ENCODE measurements at regions not wholly inside any gene's neighbourhood (a gene's known extent, or its start where the extent isn't known, plus 50 kb on each side); places are given as distances from the start of the nearest gene placed in this dataset.

- Histone ChIP-seq H3K4me3 (ENCODE audit: extremely low read depth, insufficient read depth, low read length, poor library complexity, severe bottlenecking) (no peak overlapping the region), H3K9me3 (ENCODE audit: control insufficient read depth, low read length) (no peaks in the 10 kb centered on the region), H3K4me1 (ENCODE audit: control insufficient read depth, insufficient read depth, low read length, poor library complexity, severe bottlenecking) (peaks cover 4% of the 10 kb centered on the region), H3K27ac (ENCODE audit: low read depth, low read length, severe bottlenecking) (no peak overlapping the region), H3K36me3 (ENCODE audit: control insufficient read depth, insufficient read depth, low read length) (no peaks in the 10 kb centered on the region)
- WGBS, 2 experiments (ENCODE audit: insufficient coverage in 2 of 2): 75 to 100% methylated on average over 1 to 2 of the region's 4 CpGs
Measured at GRCh38 chr1:61004262-61005003, 77.9 kb upstream of the NFIA start.

DNA sequence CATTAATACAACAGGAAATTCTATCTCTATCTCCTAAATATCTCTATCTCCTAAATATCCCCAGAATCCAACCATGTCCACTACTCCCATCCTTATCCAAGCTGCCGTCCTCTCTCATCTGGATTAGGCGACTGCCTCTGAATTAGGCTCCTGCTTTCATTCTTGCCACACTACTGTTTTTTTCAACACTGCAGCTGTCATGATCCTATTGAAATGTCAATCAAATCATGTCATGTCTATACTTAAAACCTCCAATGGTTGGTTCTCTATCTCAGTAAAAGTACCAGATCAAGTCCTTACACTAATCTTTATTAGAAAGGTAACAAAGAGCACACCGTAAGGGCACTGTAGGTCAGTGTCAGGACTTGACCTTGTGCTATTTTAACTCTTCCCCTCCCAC lies 82.0 kb upstream of the NFIA start:
- WGBS, 2 experiments (ENCODE audit: insufficient coverage in 2 of 2): 84 to 96% methylated on average over 3 of the region's 3 CpGs
- no peak overlapping the region for H3K27ac ChIP-seq (ENCODE audit: low read depth, low read length, severe bottlenecking)

GRCh38 chr1:60998786-60999185 lies 83.6 kb upstream of the NFIA start:
- Histone ChIP-seq H3K36me3 (ENCODE audit: control insufficient read depth, insufficient read depth, low read length) (no peaks in the 10 kb centered on the region), H3K9me3 (ENCODE audit: control insufficient read depth, low read length) (no peaks in the 10 kb centered on the region), H3K4me3 (ENCODE audit: extremely low read depth, insufficient read depth, low read length, poor library complexity, severe bottlenecking) (no peak overlapping the region), H3K27ac (ENCODE audit: low read depth, low read length, severe bottlenecking) (no peak overlapping the region), H3K4me1 (ENCODE audit: control insufficient read depth, insufficient read depth, low read length, poor library complexity, severe bottlenecking) (no peaks in the 10 kb centered on the region)
- 81 to 88% methylated on average over 4 to 5 of the region's 5 CpGs for WGBS, 2 experiments (ENCODE audit: insufficient coverage in 2 of 2)

More for the DNA sequence above, 82.0 kb upstream of the NFIA start:
- H3K4me3 ChIP-seq (ENCODE audit: extremely low read depth, insufficient read depth, low read length, poor library complexity, severe bottlenecking): no peak overlapping the region
- no peaks in the 10 kb centered on the region for H3K4me1 ChIP-seq (ENCODE audit: control insufficient read depth, insufficient read depth, low read length, poor library complexity, severe bottlenecking)
- no peaks in the 10 kb centered on the region for H3K36me3 ChIP-seq (ENCODE audit: control insufficient read depth, insufficient read depth, low read length)
- no peaks in the 10 kb centered on the region for H3K9me3 ChIP-seq (ENCODE audit: control insufficient read depth, low read length)

GRCh38 chr1:60994828-60995492 lies 87.4 kb upstream of the NFIA start:
- Histone ChIP-seq H3K36me3 (ENCODE audit: control insufficient read depth, insufficient read depth, low read length) (no peaks in the 10 kb centered on the region), H3K9me3 (ENCODE audit: control insufficient read depth, low read length) (no peaks in the 10 kb centered on the region), H3K4me1 (ENCODE audit: control insufficient read depth, insufficient read depth, low read length, poor library complexity, severe bottlenecking) (no peaks in the 10 kb centered on the region), H3K27ac (ENCODE audit: low read depth, low read length, severe bottlenecking) (no peak overlapping the region), H3K4me3 (ENCODE audit: extremely low read depth, insufficient read depth, low read length, poor library complexity, severe bottlenecking) (no peak overlapping the region)

GRCh38 chr1:60994369-60994768 lies 88.0 kb upstream of the NFIA start:
- Histone ChIP-seq H3K4me1 (ENCODE audit: control insufficient read depth, insufficient read depth, low read length, poor library complexity, severe bottlenecking) (no peaks in the 10 kb centered on the region), H3K4me3 (ENCODE audit: extremely low read depth, insufficient read depth, low read length, poor library complexity, severe bottlenecking) (no peak overlapping the region), H3K9me3 (ENCODE audit: control insufficient read depth, low read length) (no peaks in the 10 kb centered on the region), H3K36me3 (ENCODE audit: control insufficient read depth, insufficient read depth, low read length) (no peaks in the 10 kb centered on the region), H3K27ac (ENCODE audit: low read depth, low read length, severe bottlenecking) (no peak overlapping the region)
- 62 to 88% methylated on average over 3 of the region's 3 CpGs for WGBS, 2 experiments (ENCODE audit: insufficient coverage in 2 of 2)

- 100% methylated on average over 1 of the region's 1 CpG; no CpG with 5 or more reads in 1 of the 2 experiments for WGBS, 2 experiments (ENCODE audit: insufficient coverage in 2 of 2)
- Histone ChIP-seq H3K36me3 (ENCODE audit: control insufficient read depth, insufficient read depth, low read length) (no peaks in the 10 kb centered on the region), H3K27ac (ENCODE audit: low read depth, low read length, severe bottlenecking) (no peak overlapping the region), H3K4me1 (ENCODE audit: control insufficient read depth, insufficient read depth, low read length, poor library complexity, severe bottlenecking) (no peaks in the 10 kb centered on the region), H3K9me3 (ENCODE audit: control insufficient read depth, low read length) (no peaks in the 10 kb centered on the region), H3K4me3 (ENCODE audit: extremely low read depth, insufficient read depth, low read length, poor library complexity, severe bottlenecking) (no peak overlapping the region)
Measured at GRCh38 chr1:60992165-60992564, 90.2 kb upstream of the NFIA start.

- H3K36me3 ChIP-seq (ENCODE audit: control insufficient read depth, insufficient read depth, low read length): no peaks in the 10 kb centered on the region
- no peaks in the 10 kb centered on the region for H3K9me3 ChIP-seq (ENCODE audit: control insufficient read depth, low read length)
- H3K4me1 ChIP-seq (ENCODE audit: control insufficient read depth, insufficient read depth, low read length, poor library complexity, severe bottlenecking): no peaks in the 10 kb centered on the region
- 79 to 88% methylated on average over 4 to 8 of the region's 8 CpGs for WGBS, 2 experiments (ENCODE audit: insufficient coverage in 2 of 2)
- peak overlapping the region; percentile 6 for H3K27ac ChIP-seq (ENCODE audit: low read depth, low read length, severe bottlenecking)
- H3K4me3 ChIP-seq (ENCODE audit: extremely low read depth, insufficient read depth, low read length, poor library complexity, severe bottlenecking): no peak overlapping the region
Measured at GRCh38 chr1:60990714-60991090, 91.7 kb upstream of the NFIA start.

- no peaks in the 10 kb centered on the region for H3K36me3 ChIP-seq (ENCODE audit: control insufficient read depth, insufficient read depth, low read length)
- H3K9me3 ChIP-seq (ENCODE audit: control insufficient read depth, low read length): no peaks in the 10 kb centered on the region
- 88 to 90% methylated on average over 2 to 6 of the region's 7 CpGs for WGBS, 2 experiments (ENCODE audit: insufficient coverage in 2 of 2)
- H3K4me3 ChIP-seq (ENCODE audit: extremely low read depth, insufficient read depth, low read length, poor library complexity, severe bottlenecking): no peak overlapping the region
- no peaks in the 10 kb centered on the region for H3K4me1 ChIP-seq (ENCODE audit: control insufficient read depth, insufficient read depth, low read length, poor library complexity, severe bottlenecking)
- peak overlapping the region; percentile 6 for H3K27ac ChIP-seq (ENCODE audit: low read depth, low read length, severe bottlenecking)
Measured at GRCh38 chr1:60989749-60990713, 92.3 kb upstream of the NFIA start.

DNA sequence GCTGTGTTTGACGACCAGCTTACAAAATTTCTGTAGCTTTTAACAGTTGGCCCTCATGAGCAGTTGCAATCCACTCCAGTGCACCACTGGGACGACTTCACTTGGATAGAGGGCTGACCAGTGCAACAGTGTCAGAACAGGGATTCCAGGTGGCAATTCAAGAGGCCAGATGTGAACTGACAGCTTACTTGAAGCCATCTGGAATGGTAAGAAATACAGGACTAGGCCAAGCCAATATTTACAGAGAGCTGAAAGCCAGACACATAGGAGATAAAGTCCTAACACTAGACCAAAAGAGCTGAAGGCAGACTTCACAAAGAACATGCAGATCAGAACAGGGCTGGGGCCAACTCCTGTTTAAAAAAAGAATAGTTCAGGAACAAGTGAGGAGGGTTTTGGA lies 93.5 kb upstream of the NFIA start:
- 92 to 94% methylated on average over 2 of the region's 2 CpGs for WGBS, 2 experiments (ENCODE audit: insufficient coverage in 2 of 2)
- Histone ChIP-seq H3K36me3 (ENCODE audit: control insufficient read depth, insufficient read depth, low read length) (no peaks in the 10 kb centered on the region), H3K4me3 (ENCODE audit: extremely low read depth, insufficient read depth, low read length, poor library complexity, severe bottlenecking) (no peak overlapping the region), H3K9me3 (ENCODE audit: control insufficient read depth, low read length) (no peaks in the 10 kb centered on the region), H3K4me1 (ENCODE audit: control insufficient read depth, insufficient read depth, low read length, poor library complexity, severe bottlenecking) (peaks cover 9% of the 10 kb centered on the region), H3K27ac (ENCODE audit: low read depth, low read length, severe bottlenecking) (no peak overlapping the region)

DNA sequence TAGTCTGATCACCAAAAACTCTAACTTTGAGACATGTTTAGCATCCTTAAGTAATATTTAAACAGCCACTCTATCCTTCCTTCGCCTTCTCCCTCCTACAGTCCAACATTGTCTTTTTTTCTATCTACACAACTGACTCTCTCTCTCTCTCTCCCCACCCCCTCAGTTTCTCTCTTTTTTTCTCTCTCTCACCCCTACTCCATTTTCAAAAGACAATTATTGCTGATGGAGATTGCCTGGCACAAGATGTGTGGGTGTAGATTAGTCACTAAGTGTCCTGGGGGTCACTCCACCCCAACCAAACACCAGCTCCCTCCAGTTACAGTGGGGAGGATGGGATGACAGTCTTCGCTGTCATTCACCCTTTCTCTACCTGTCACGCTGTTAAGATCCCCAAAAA lies 94.5 kb upstream of the NFIA start:
- Histone ChIP-seq H3K4me1 (ENCODE audit: control insufficient read depth, insufficient read depth, low read length, poor library complexity, severe bottlenecking) (peaks cover 11% of the 10 kb centered on the region), H3K4me3 (ENCODE audit: extremely low read depth, insufficient read depth, low read length, poor library complexity, severe bottlenecking) (no peak overlapping the region), H3K9me3 (ENCODE audit: control insufficient read depth, low read length) (no peaks in the 10 kb centered on the region), H3K27ac (ENCODE audit: low read depth, low read length, severe bottlenecking) (no peak overlapping the region), H3K36me3 (ENCODE audit: control insufficient read depth, insufficient read depth, low read length) (no peaks in the 10 kb centered on the region)
- WGBS, 2 experiments (ENCODE audit: insufficient coverage in 2 of 2): 90 to 96% methylated on average over 1 to 2 of the region's 3 CpGs

All from mesodermal cell (in vitro differentiated cells).